NB4 (cell line): ENCODE measurements at regions not wholly inside any gene's neighbourhood (a gene's known extent, or its start where the extent isn't known, plus 50 kb on each side); places are given as distances from the start of the nearest gene placed in this dataset.

Experiments used
- DNase-seq: peaks from one replicate; pipeline ENCODE4 v3.0.0; 2010; ENCODE audit warnings: low read depth
- H3K4me3 ChIP-seq: one replicate; pipeline ENCODE4 v1.5.1; 2011; ENCODE audit warnings: mild to moderate bottlenecking, low read depth, low read length, moderate library complexity
- MAX ChIP-seq: IDR thresholded peaks from 2 replicates; pipeline ENCODE4 v1.6.1; 2011; ENCODE audit warnings: low read depth, low read length
- MYC ChIP-seq: IDR thresholded peaks from 2 replicates; pipeline ENCODE4 v1.6.1; 2011; ENCODE audit warnings: low read depth, low read length
- POLR2A ChIP-seq: IDR thresholded peaks from 2 replicates; pipeline ENCODE4 v1.6.1; 2011; ENCODE audit warnings: mild to moderate bottlenecking; ENCODE audit not compliant: insufficient read length; ENCODE audit errors: extremely low read depth
- TF ChIP-seq, protein P1 (sequence below): IDR thresholded peaks from one replicate; pipeline ENCODE4 v1.5.1; 2012; ENCODE audit warnings: low read depth, low read length

DNA sequence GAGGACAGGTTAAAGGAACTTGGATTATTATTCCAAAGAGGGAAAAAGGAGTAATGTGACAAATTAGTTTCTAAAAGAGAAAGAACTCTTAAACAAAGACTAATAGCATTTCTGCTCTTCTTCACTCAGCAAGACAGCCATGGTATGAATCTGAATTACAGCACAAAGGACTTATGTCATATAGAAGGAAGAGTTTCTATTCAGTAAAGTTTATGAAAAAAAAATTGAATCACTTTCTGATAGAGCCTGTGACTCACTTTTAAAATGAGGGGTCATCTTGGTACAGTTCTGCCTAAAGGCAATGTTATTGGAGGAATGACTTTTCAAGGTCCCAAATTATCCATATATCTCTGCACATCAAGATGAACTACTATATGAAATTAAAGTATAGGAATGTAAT lies 101.7 kb downstream of the DUSP6 start:
- no peak for TF ChIP-seq MYC
- H3K4me3 ChIP-seq = no peak overlapping the region
- DNase-seq = no peak

DNA sequence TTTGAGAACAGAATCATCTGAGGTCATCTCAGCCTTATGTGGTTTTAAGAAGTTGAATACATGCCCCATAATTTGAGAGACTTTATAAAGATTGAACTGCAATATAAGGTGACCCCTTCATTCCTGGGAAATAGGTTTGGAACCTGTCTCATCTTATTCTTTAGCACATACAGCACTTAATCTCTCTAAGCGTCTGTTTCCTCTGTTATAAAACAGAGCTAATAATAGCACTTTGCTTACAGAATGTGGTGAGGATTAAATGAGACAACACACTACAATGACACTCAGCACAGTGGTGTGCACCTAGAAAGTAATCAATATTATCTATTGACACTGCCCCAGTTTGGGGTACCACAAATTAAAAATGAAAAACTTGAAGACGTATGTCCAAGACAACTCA lies 102.1 kb downstream of the DUSP6 start:
- no peak overlapping the region for H3K4me3 ChIP-seq
- no peak for DNase-seq
- TF ChIP-seq POLR2A = no peak
- TF ChIP-seq, protein P1, sequence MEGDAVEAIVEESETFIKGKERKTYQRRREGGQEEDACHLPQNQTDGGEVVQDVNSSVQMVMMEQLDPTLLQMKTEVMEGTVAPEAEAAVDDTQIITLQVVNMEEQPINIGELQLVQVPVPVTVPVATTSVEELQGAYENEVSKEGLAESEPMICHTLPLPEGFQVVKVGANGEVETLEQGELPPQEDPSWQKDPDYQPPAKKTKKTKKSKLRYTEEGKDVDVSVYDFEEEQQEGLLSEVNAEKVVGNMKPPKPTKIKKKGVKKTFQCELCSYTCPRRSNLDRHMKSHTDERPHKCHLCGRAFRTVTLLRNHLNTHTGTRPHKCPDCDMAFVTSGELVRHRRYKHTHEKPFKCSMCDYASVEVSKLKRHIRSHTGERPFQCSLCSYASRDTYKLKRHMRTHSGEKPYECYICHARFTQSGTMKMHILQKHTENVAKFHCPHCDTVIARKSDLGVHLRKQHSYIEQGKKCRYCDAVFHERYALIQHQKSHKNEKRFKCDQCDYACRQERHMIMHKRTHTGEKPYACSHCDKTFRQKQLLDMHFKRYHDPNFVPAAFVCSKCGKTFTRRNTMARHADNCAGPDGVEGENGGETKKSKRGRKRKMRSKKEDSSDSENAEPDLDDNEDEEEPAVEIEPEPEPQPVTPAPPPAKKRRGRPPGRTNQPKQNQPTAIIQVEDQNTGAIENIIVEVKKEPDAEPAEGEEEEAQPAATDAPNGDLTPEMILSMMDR = no peak
- TF ChIP-seq MYC = no peak
- TF ChIP-seq MAX = no peak

- no peak for DNase-seq
- H3K4me3 ChIP-seq = no peak overlapping the region
- TF ChIP-seq MAX (no peak), MYC (no peak), POLR2A (no peak)
- TF ChIP-seq, protein P1 = no peak
Observed at GRCh38 chr12:89247967-89248366, 104.3 kb downstream of the DUSP6 start.

DNA sequence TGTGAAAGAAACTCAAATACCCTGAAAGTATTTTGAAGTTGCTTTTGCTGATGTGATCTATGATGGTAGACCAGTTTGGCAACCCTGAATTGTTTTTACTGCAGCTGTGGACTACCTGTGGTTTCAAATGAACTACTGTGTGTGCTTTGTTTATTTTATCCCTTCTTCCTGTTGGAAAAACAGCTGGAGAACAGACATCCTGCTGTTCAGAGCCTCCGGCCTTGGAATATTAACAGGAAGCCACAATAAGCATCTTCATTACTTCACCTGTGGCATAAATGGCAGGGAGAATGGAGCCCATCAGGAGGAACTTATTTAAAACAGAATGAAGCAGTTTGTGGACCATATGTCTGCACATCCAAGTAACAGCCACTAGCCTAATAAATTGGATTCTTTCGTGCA lies 104.8 kb downstream of the DUSP6 start:
- TF ChIP-seq MAX = no peak
- TF ChIP-seq, protein P1 = no peak
- TF ChIP-seq POLR2A = no peak
- no peak for TF ChIP-seq MYC
- DNase-seq = no peak
- no peak overlapping the region for H3K4me3 ChIP-seq

DNA sequence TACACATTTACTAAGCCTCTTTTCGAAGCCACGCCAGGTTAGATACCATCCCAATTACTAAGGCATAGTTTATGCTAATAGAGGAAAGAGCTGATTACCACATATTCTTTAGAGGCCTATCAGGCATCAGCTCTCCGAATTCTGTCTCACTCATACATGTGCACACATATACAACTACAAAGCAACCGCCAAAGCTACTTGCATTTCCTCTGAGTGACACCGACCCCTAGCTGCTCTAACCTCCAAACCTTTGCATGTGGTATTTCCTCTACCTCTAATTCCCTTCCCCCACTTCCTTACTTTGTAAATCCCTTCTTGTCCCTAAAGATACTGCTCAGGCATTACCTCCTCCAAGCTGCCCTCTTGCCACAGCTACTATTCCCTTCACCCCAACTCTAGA lies 107.2 kb downstream of the DUSP6 start:
- H3K4me3 ChIP-seq = peak overlapping the region; percentile 10
- DNase-seq = peak; percentile 98
- TF ChIP-seq, protein P1 = peak; percentile 49
- peak; percentile 88 for TF ChIP-seq MAX
- TF ChIP-seq MYC = peak; percentile 88
- TF ChIP-seq POLR2A = peak; percentile 7

DNA sequence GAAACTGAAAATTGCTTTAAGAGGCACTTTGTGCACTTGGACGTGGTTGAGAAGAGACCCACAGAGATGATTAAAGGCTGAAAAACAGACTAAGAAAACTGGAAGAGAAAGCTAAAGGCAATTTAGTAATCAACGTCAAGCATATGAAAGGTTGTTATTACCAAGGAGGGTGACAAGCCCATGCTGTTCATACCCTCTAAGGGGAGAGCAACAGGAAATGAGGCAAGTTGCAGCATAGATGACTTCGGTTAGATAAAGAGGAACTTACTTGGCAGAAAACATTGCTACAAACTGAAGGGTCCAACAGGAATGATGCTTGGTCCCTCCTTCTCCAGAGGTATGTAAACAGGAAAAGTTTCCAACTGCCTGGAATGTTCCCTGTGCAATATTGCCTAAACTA lies 107.8 kb downstream of the DUSP6 start:
- H3K4me3 ChIP-seq = peak overlapping the region; percentile 10
- peak; percentile 97 for DNase-seq
- TF ChIP-seq POLR2A (no peak), MAX (peak; percentile 57; the same call in 1 of the 2 replicates), MYC (no peak; the same call in 1 of the 2 replicates)
- TF ChIP-seq, protein P1 = no peak
